Activated T-cell treated with anti-CD3 and anti-CD28 coated beads, Interleukin-2, amount 50 U/mL, for 48 hours (primary cell): ENCODE measurements at regions not wholly inside any gene's neighbourhood (a gene's known extent, or its start where the extent isn't known, plus 50 kb on each side); places are given as distances from the start of the nearest gene placed in this dataset.
"Not testable (repeated sequence)": the region's sequence is repeated elsewhere in the genome, so short reads cannot be mapped to it uniquely, and the experiment has no call there.

ENCODE experiments used
- DNase-seq, 2 experiments: peaks; one replicate each; pipeline ENCODE4 v3.0.0-alpha.2; 2020

GRCh38 chr15:67920524-67921240 lies 80.8 kb upstream of the RNU6-1 start:
- DNase-seq, result no peak

GRCh38 chr15:67922106-67922675 lies 82.3 kb upstream of the RNU6-1 start:
- no peak for DNase-seq

- no peak for DNase-seq
Measured at GRCh38 chr15:67922971-67923945, 83.4 kb upstream of the RNU6-1 start.

- DNase-seq, result no peak
Measured at GRCh38 chr15:67924359-67924974, 84.6 kb upstream of the RNU6-1 start.

- DNase-seq, result no peak
Measured at GRCh38 chr15:67925182-67925581, 85.3 kb upstream of the RNU6-1 start.

- DNase-seq, result no peak
Measured at GRCh38 chr15:67927501-67928168, 87.8 kb upstream of the RNU6-1 start.

- DNase-seq, result no peak
Measured at GRCh38 chr15:67928666-67929065, 88.8 kb upstream of the RNU6-1 start.

- DNase-seq, result no peak
Measured at GRCh38 chr15:67930720-67931119, 90.9 kb upstream of the RNU6-1 start.

GRCh38 chr15:67931861-67932260 lies 92.0 kb upstream of the RNU6-1 start:
- no peak for DNase-seq

- not testable (repeated sequence) for DNase-seq
Measured at GRCh38 chr15:67934126-67934525, 94.3 kb upstream of the RNU6-1 start.

- no peak for DNase-seq
Measured at GRCh38 chr15:67935244-67935643, 95.4 kb upstream of the RNU6-1 start.

GRCh38 chr15:67936258-67936657 lies 96.4 kb upstream of the RNU6-1 start:
- DNase-seq, result no peak

- DNase-seq, result no peak
Measured at GRCh38 chr15:67937153-67937761, 97.4 kb upstream of the RNU6-1 start.

GRCh38 chr15:67939179-67939578 lies 99.3 kb upstream of the RNU6-1 start:
- not testable (repeated sequence) for DNase-seq

GRCh38 chr15:67939588-67940323 lies 99.9 kb upstream of the RNU6-1 start:
- not testable (repeated sequence) for DNase-seq

- DNase-seq, result no peak
Measured at GRCh38 chr15:67940324-67940719, 100.5 kb upstream of the RNU6-1 start.

GRCh38 chr15:67941648-67942310 lies 101.9 kb upstream of the RNU6-1 start:
- no peak for DNase-seq

- DNase-seq, result no peak
Measured at GRCh38 chr15:67943475-67943874, 103.6 kb upstream of the RNU6-1 start.

- DNase-seq, result no peak
Measured at GRCh38 chr15:67944010-67944641, 104.3 kb upstream of the RNU6-1 start.

- DNase-seq, result no peak
Measured at GRCh38 chr15:67945131-67945530, 105.3 kb upstream of the RNU6-1 start.
